ENCODE measurements at regions not wholly inside any gene's neighbourhood (a gene's known extent, or its start where the extent isn't known, plus 50 kb on each side); places are given as distances from the start of the nearest gene placed in this dataset.

GRCh38 chr12:22904485-22904884 lies 279.5 kb downstream of the ETNK1 start:
- Histone ChIP-seq H3K4me1 (ENCODE audit: control insufficient read depth, insufficient read depth, low read length) (no peaks in the 10 kb centered on the region), H3K4me3 (ENCODE audit: low read depth, low read length) (no peak overlapping the region), H3K9me3 (ENCODE audit: control insufficient read depth, insufficient read depth, low read depth, low read length) (no peaks in the 10 kb centered on the region), H3K27ac (ENCODE audit: extremely low read depth, low read depth, low read length) (no peak overlapping the region), H3K36me3 (ENCODE audit: control insufficient read depth in 2 of 2, insufficient read depth in 1 of 2, low read length in 2 of 2) (no peaks in the 10 kb centered on the region)
- no peak for TF ChIP-seq ZXDB (tag by site-specific recombination; IDR thresholded peaks at IDR 0.05)
- CTCF ChIA-PET, result interaction anchor here (0.5 to 1.1 kb wide), 2 partner anchors 20 to 301 kb away, joined by 3 read pairs; no protein-coding TSS in a partner anchor
- POLR2A ChIA-PET, result no interaction called here

GRCh38 chr12:22916241-22916640 lies 291.3 kb downstream of the ETNK1 start:
- Histone ChIP-seq H3K4me3 (ENCODE audit: low read depth, low read length) (no peak overlapping the region), H3K36me3 (ENCODE audit: control insufficient read depth in 2 of 2, insufficient read depth in 1 of 2, low read length in 2 of 2) (no peaks in the 10 kb centered on the region), H3K9me3 (ENCODE audit: control insufficient read depth, insufficient read depth, low read depth, low read length) (no peaks in the 10 kb centered on the region), H3K27ac (ENCODE audit: extremely low read depth, low read depth, low read length) (no peak overlapping the region), H3K4me1 (ENCODE audit: control insufficient read depth, insufficient read depth, low read length) (no peaks in the 10 kb centered on the region)
- TF ChIP-seq ZNF707 (tag by site-specific recombination; IDR thresholded peaks at IDR 0.05), result no peak
- no peak for TF ChIP-seq ZNF76 (tag by site-specific recombination; IDR thresholded peaks at IDR 0.05; ENCODE audit: borderline replicate concordance, low read depth)
- TF ChIP-seq ZNF548 (tag by site-specific recombination; IDR thresholded peaks at IDR 0.05), result no peak
- TF ChIP-seq BCL11B (tag by site-specific recombination; IDR thresholded peaks at IDR 0.05; ENCODE audit: low read depth), result no peak
- no peak for TF ChIP-seq KLF7 (tag by site-specific recombination; IDR thresholded peaks at IDR 0.05; ENCODE audit: borderline replicate concordance)
- TF ChIP-seq GLI4 (tag by site-specific recombination; IDR thresholded peaks at IDR 0.05), result no peak
- TF ChIP-seq PBX3 (CRISPR knock-in tag; IDR thresholded peaks at IDR 0.05), result no peak
- no peak for TF ChIP-seq ZNF16 (tag by site-specific recombination; IDR thresholded peaks at IDR 0.05; ENCODE audit: low read depth)
- TF ChIP-seq ZNF416 (tag by site-specific recombination; IDR thresholded peaks at IDR 0.05), result no peak
- TF ChIP-seq SP7 (tag by site-specific recombination; IDR thresholded peaks at IDR 0.05), result no peak
- no peak for TF ChIP-seq ZNF280C (tag by site-specific recombination; IDR thresholded peaks at IDR 0.05)
- TF ChIP-seq REPIN1 (tag by site-specific recombination; IDR thresholded peaks at IDR 0.05; ENCODE audit: low read depth), result no peak
- TF ChIP-seq SCRT2 (tag by site-specific recombination; IDR thresholded peaks at IDR 0.05), result no peak
- no peak for TF ChIP-seq ZNF155 (tag by site-specific recombination; IDR thresholded peaks at IDR 0.05)
- TF ChIP-seq ZNF645 (tag by site-specific recombination; IDR thresholded peaks at IDR 0.05), result no peak
- ChIA-PET CTCF (no interaction called here), POLR2A (no interaction called here)

GRCh38 chr12:22916815-22917214 lies 291.8 kb downstream of the ETNK1 start:
- POLR2A ChIA-PET, result no interaction called here
- no peak overlapping the region for H3K27ac ChIP-seq (ENCODE audit: extremely low read depth, low read depth, low read length)
- TF ChIP-seq ZNF776 (tag by site-specific recombination; IDR thresholded peaks at IDR 0.05; ENCODE audit: borderline replicate concordance), result no peak
- no peak for TF ChIP-seq ZNF132 (tag by site-specific recombination; IDR thresholded peaks at IDR 0.05; ENCODE audit: borderline replicate concordance)
- TF ChIP-seq ZNF140 (tag by site-specific recombination; IDR thresholded peaks at IDR 0.05), result no peak
- no peak for TF ChIP-seq ZNF341 (tag by site-specific recombination; IDR thresholded peaks at IDR 0.05; ENCODE audit: low read depth)
- no peak for TF ChIP-seq ZNF549 (tag by site-specific recombination; IDR thresholded peaks at IDR 0.05)
- TF ChIP-seq OVOL3 (tag by site-specific recombination; IDR thresholded peaks at IDR 0.05), result no peak
- TF ChIP-seq HOXA7 (CRISPR knock-in tag; IDR thresholded peaks at IDR 0.05; ENCODE audit: borderline replicate concordance), result no peak
- no peak for TF ChIP-seq ZBTB10 (tag by site-specific recombination; IDR thresholded peaks at IDR 0.05)
- TF ChIP-seq ZNF561 (tag by site-specific recombination; IDR thresholded peaks at IDR 0.05; ENCODE audit: borderline replicate concordance), result no peak
- no peak for TF ChIP-seq ZBTB20 (tag by site-specific recombination; IDR thresholded peaks at IDR 0.05)

More at GRCh38 chr12:22916815-22917214, 291.8 kb downstream of the ETNK1 start:
- H3K4me1 ChIP-seq (ENCODE audit: control insufficient read depth, insufficient read depth, low read length), result no peaks in the 10 kb centered on the region
- no peaks in the 10 kb centered on the region for H3K36me3 ChIP-seq (ENCODE audit: control insufficient read depth in 2 of 2, insufficient read depth in 1 of 2, low read length in 2 of 2)
- H3K9me3 ChIP-seq (ENCODE audit: control insufficient read depth, insufficient read depth, low read depth, low read length), result no peaks in the 10 kb centered on the region
- no peak overlapping the region for H3K4me3 ChIP-seq (ENCODE audit: low read depth, low read length)
- CTCF ChIA-PET, result no interaction called here
